GM19035 (cell line): ENCODE measurements at regions not wholly inside any gene's neighbourhood (a gene's known extent, or its start where the extent isn't known, plus 50 kb on each side); places are given as distances from the start of the nearest gene placed in this dataset.

ENCODE experiments used
- ATAC-seq: cut with Tn5 transposase; IDR thresholded peaks from one replicate; pipeline ENCODE4 v1.9.1; 2021; ENCODE audit not compliant: unreplicated experiment

DNA sequence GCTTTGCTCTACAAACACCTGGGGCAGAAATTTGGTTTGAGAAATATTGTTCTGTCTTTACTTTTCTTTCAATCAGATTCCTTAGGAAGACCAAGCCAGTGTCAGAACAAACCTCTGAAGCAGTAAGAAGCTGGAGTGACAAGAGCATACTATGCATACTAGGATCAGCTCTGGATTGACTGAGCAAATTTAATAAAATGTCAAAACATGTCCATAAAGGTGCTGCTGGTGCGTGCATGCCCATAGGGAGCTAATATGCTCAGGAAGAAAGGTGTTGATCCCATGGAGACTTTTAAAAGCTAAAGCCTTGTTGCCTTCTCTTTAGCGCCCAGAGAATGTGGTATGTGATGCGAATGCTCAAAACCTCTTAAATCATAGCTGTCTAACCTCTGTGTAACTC is 1076.2 kb downstream of the NLGN4Y start:
- no peak for ATAC-seq

DNA sequence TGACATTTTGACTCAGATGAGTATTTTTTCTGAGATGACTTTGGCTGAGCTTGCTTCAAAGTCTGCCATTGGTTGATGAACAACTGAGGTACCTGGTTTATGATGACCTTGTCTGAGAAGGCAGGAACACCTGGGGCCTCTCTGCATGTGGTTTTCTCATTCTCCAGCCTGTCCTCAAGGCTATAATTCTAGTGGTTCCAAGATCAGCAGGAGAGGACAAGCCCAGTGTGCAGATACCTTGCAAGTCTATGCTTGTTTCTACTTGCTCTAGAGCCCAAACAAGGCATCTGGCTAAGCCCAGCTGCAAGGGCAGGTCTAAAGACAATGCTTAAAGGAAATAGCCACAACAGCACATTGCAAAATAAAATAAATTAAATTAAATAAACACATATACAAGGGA is 1100.0 kb downstream of the NLGN4Y start:
- no peak for ATAC-seq

DNA sequence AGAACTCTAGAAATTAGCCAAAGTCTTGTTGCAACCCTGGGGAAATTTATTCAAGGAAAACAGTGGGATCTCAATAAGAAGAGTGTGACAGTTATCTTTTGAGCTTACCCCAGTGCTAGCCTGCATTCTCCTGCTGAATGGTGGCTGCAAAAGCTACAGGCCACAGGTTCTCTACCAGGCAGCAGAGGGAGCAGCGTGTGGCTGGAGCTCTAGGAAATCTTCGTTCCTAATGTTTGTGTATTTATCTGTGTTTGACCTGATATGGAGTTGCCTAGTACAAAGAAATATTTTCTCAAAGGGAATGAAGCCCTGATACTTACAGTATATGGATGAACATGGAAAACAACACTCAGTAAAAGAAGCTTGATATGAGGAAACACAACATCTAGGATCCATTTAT is 1100.6 kb downstream of the NLGN4Y start:
- no peak for ATAC-seq

DNA sequence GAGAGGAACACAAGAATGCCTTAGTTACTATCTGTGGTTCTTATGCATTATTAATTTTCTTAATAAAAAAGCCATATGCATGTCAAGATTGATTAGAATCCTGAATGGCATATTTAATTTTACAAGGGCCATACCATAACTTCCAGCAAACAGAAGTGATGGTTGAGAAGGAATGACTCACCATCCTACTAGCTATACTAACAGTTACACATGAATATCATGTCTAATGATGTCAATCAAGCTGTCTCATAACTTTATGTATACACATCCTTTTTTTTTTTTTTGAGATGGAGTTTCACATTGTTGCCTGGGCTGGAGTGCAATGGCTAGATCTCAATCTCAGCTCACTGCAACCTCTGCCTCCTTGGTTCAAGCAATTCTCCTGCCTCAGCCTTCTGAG is 1123.9 kb downstream of the NLGN4Y start:
- no peak for ATAC-seq

DNA sequence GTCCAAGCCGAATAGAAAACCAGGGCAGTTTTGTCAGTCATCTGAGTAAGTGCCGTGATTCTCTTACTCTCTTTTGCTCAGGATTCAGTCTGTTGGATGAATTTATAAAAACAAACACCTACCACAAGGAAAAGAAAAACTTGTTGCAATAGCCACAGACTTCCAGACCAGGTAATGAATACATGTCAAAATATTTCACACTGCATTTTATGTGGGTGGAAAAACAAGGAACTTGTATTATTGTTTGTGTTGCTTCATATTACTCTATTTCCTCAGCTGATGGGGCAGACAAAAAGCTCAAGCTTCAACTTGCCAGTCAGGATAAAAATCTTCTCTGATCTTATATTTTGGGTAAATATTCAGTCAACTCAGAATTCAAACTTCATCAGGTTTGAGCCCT is 1125.7 kb downstream of the NLGN4Y start:
- ATAC-seq: no peak

DNA sequence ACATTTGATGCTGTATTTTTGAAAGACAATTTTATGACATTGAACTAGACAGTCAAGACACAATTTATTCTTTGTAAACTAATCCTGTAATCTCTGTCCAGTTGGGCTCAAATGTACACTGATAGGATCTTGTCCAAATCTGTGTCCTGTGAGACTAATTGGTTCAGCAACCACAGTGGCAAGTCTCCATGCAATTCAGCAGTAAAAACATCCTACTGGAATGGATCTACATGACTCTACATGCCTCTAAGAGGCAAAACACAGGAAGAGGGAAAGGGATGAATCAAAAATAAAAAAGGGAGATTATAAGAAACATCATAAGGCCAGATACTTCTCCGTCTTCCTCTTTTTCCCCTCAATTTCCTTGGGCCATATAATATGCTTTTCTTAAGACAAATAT is 1164.2 kb downstream of the NLGN4Y start:
- ATAC-seq: no peak

DNA sequence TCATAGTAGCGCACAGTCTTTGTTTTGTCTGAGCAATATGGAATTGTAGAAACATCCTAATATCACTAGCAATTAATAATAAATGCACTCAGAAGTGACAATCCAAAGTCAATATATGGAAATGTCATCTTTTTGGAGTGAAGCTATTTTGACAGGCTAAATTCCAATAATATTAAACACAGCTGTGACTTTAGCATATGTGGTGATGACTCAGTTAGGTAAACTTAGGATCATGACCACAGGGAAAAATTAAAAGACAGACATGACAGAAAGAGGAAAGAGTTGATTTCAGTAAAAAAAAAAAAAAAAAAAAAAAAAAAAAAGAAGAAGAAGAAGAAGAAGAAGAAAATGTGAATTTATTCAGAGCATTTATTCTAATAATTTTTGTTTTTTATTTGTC is 1165.7 kb downstream of the NLGN4Y start:
- ATAC-seq: no peak

DNA sequence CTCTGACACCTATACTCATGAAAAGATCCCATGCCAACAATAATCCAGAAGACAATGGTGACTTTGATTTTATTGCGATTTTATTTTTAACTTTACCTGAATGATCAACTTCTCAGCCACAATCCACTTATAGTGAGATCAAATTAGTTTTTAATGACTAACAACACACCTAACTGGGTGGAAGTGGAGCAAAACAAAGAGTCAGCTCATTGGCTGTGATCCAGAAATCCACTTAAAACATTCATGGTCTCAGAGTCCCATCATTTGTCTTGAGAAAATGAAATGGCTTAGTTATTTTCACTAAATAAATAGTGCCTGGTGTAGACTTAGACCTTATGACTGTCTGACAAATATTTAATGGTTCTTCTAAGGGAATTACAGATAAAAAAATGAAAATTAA is 1177.8 kb downstream of the NLGN4Y start:
- ATAC-seq: no peak

DNA sequence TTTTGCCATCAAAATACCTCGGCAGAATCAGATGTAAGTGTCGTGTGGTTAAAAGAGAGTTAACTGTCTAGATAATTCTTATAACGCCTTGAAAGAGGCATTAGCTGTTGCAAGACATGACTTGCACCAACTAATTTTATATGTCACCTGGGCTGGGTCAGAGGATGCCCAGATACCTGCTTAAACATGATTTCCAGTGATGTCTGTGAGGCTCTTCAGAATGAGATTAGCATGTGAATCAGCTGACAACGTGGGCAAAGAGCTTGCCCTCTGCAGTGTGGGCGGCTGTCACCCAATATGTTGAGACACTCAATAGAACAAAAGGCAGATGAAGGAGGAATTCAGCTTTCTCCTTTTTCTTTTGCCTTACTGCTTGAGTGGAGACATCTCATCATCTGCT is 1180.6 kb downstream of the NLGN4Y start:
- ATAC-seq: no peak

DNA sequence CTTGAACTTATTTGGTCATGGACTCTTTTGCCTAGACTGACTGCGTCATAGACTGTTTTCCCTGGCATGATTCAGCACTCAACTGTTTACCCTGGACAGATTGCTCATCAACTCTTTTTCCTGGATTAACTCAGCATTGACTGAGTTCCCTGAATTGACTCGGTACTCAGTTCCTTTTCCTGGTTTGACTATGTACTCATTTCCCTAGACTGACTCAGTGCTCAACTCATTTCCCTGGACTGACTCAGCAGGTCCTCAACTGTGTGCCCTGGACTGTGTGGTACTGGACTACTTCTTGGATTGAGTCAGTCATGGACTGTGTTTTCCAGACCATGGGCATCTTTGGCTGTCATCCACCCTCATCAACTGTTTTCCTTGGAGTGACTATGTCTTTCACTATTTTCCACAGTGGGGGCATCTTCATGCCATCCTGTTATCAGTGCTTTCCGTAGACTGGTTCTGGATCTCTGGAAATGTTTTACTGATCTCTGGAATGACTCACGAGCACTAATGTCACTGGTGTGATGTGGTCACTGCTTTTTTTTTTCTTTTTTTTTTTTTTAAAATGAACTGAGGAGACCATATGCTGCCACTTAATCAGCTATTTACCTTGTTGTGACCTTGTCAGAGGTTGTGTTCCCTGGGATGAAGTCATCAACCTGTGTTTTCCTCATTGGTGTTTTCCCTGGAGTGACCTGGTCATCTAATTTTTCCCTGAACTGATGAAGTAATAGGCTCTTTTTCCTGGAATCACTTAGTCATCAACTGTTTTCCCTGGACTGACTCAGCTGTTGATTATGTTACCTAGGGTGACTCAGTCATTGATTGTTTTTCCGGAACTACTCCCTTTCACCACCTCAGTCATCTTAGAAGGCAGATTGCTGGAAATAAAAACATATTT is 1225.5 kb downstream of the NLGN4Y start:
- no peak for ATAC-seq

DNA sequence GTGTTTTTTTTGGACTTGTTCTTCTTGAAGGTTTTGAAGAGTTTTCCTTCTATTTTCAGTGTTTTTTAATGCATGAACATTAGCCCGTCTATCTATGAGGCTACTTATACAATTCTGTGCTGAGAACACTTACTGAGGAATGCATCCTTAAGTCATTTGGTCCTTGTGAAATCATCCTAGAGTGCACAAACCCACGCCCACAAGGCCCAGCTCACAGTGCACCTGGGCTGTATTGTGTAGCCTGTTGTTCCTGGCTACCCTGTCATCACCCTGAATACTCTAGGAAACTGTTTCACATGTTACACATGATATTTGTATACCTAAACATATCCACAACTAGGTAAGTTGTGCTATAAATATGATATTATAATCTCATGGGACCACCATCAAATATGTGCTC is 1226.7 kb downstream of the NLGN4Y start:
- no peak for ATAC-seq

DNA sequence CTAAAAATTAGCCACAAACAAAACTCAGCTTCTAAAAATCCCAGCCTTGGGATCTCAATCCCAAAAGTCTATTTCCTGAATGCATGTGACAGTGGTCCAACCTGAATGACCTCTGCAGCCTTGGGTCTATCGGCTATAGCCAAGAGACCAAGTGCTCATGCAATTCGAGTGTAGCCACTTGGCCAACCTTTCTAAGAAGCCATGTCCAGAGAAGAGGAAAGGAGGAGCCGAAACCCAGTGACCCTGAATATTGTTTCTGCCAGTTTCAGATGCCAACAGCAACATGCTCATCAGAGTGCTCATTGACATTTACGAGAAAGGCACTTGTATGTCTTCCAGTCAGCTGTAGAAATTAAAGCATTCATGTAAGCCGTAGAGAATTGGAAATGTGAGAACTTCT is 1231.9 kb downstream of the NLGN4Y start:
- no peak for ATAC-seq

DNA sequence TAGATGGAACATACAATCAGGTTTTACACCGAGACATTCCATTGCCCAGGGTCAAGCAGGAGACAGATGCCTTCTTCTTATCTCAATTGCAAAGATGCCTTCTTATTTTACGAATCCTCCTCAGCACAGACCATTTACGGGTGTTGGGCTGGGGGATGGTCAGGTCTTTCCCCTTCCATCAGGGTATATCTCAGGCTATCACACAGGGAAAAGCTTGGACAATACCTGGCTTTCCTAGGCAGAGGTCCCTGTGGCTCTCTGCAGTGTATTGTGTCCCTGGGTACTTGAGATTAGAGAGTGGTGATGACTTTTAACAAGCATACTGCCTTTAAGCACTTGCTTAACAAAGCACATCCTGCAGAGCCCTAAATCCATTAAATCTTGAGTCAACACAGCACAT is 1249.2 kb downstream of the NLGN4Y start:
- ATAC-seq: no peak

DNA sequence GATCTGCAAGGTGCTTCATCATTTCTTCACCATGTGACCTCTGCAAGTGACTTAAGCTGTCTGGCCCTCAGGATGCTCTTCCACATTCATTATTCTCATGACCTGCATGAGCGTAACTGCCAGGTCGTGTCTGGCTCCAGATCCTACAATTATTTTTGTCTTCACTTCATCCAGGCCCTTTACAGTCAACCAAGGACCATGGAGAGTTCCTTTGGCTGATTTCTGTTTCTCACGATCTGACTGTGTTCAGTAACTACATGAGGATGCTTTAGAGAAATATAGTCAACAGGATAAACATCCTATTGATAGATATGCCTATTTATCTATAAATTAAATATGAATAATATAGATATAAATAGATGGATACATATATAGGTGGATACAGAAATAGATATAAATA is 1251.6 kb downstream of the NLGN4Y start:
- no peak for ATAC-seq

DNA sequence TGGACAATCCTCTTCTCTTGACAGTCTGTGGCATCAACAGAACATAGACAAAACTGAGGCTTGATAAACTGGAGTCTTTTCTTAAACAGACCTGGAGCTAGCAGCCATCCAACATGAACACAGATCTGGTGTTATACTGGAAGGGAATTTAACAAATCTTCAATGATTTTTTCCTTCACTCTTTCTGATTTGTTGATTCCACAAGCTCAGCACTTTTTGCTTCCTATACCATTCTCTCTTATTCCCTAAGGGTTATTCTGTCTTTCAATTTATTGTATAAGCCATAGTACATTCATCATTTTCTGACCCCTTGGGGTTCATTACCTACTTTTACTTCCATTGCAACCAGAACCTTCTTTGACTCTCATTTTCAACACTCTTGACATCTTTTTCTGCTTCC is 1255.6 kb downstream of the NLGN4Y start:
- ATAC-seq: no peak

DNA sequence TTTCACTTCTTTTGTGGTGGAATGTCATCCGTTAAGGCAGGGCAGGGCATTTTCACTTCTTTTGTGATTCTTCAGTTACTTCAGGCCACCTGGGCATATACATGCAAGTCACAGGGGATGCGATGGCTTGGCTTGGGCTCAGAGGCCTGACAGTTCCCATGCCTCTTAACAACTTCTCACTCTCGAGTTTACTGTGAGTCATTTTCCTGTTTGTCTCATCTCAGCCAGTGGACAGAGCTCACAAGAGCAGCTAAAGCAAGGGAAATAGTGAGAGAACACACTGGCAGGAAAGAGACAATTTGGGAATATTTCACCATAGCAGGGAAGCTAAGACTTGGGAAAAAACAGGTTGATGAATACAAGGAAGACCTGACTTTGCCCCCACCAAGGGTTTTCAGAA is 1275.7 kb downstream of the NLGN4Y start:
- ATAC-seq: no peak

DNA sequence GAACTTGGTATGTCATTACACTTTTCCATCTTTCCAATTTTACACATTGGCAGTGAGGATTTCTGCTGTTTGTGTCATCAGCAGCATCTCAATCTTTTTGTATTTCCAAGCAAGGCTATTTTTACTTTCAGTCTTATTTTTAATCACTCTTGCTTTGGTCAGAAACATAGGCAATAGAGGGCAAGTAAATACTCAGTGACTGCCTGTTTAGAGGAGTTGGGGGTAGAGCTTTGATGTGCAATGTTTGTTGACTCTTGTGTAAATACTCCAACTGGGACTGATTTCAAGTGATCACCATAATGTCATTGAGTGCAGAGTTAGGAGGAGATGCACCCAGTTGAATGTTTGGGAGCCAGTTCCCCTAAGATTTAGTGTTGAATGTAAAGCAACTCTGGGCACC is 1281.7 kb downstream of the NLGN4Y start:
- ATAC-seq: no peak

DNA sequence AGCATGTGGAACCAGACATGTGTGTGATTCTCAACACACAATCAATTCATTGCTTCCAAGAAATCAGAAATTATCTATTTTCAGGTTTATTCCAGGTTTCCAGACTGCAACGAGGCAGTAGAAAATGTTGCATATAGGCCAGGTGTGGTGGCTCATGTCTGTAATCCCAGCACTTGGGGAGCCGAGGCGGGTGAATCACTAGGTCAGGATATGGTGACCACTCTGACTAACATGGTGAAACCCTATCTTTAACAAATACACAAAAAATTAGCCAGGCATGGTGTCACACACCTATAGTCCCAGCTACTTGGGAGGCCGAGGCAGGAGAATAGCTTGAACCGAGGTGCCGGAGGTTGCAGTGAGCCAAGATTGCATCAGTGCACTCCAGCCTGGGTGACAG is 1289.9 kb downstream of the NLGN4Y start:
- ATAC-seq: no peak
